ENCODE measurements at regions not wholly inside any gene's neighbourhood (a gene's known extent, or its start where the extent isn't known, plus 50 kb on each side); places are given as distances from the start of the nearest gene placed in this dataset.

- no peak for DNase-seq
Observed at GRCh38 chr2:181396256-181397123, 60.7 kb upstream of the ITGA4 start.

DNA sequence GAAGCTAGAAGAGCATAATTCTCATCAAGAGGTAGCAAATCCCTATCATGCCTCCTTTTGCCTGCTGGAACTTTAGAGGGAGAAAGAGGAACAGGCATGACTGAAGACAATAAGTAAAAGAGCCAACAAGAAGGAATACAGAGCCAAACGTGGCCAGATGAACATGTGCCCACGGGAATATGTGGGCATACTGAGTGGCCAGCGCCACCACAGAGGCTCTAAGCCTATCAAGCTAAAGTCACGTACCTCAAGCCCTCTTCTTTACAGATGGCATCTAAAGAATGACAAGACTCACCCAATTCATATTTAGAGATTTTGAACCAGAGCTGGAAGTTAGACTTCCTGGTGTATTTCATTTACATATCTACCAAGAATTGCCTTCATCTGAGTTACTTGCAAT is 59.9 kb upstream of the ITGA4 start:
- no peak for DNase-seq

- no peak for DNase-seq
Observed at GRCh38 chr2:181398000-181398399, 59.2 kb upstream of the ITGA4 start.

- no peak for DNase-seq
Observed at GRCh38 chr2:181399027-181399426, 58.2 kb upstream of the ITGA4 start.

- no peak for DNase-seq
Observed at GRCh38 chr2:181404472-181404871, 52.7 kb upstream of the ITGA4 start.

GRCh38 chr2:181407171-181407570 is 50.0 kb upstream of the ITGA4 start:
- no peak for DNase-seq
